Astrocyte (in vitro differentiated cells and primary cell): ENCODE measurements at regions not wholly inside any gene's neighbourhood (a gene's known extent, or its start where the extent isn't known, plus 50 kb on each side); places are given as distances from the start of the nearest gene placed in this dataset.

ENCODE experiments used
- CTCF ChIP-seq: IDR thresholded peaks from 2 replicates; pipeline ENCODE4 v1.5.1; 2011; ENCODE audit warnings: low read depth, mild to moderate bottlenecking, inconsistent platforms, low read length, moderate library complexity; ENCODE audit not compliant: insufficient read depth
- EZH2 ChIP-seq: IDR thresholded peaks from 2 replicates; pipeline ENCODE4 v1.6.1; 2012; ENCODE audit warnings: mild to moderate bottlenecking, low read length, inconsistent platforms; ENCODE audit not compliant: insufficient read depth

GRCh38 chr1:200478239-200478623, 68.4 kb upstream of the ZNF281 start:
- TF ChIP-seq CTCF (no peak), EZH2 (no peak)
